HCT116 (cell line): ENCODE measurements at regions not wholly inside any gene's neighbourhood (a gene's known extent, or its start where the extent isn't known, plus 50 kb on each side); places are given as distances from the start of the nearest gene placed in this dataset.
"Not testable (repeated sequence)": the region's sequence is repeated elsewhere in the genome, so short reads cannot be mapped to it uniquely, and the experiment has no call there.

Source experiments
- ATAC-seq: fragments of 200-7000 bp; cut with Tn5 transposase; 2 replicates; pipeline ENCODE4 v1.9.1; 2020; ENCODE audit warnings: mild to moderate bottlenecking, moderate library complexity
- BruUV-seq: library from RNA; stranded (reverse); fragments of 400-500 nt; replicated peaks from 2 replicates; lab custom pipeline; 2021; lab: Mats Ljungman, UMichigan
- CTCF ChIA-PET: fragments of 300-600 bp; sonication (Branson Sonifier 250); formaldehyde crosslinking; loops from one replicate; lab custom pipeline; 2021; ENCODE audit warnings: antibody characterized with exemption; lab: Charles Lee
- POLR2A ChIA-PET: fragments of 300-600, 350-600 bp; sonication (Branson Sonifier 250); formaldehyde crosslinking; loops from one replicate; lab custom pipeline; 2021; ENCODE audit warnings: antibody characterized with exemption; lab: Charles Lee
- RAD21 ChIA-PET, 2 experiments: fragments of 300-600 bp; sonication (Branson Sonifier 250); formaldehyde crosslinking; loops; one replicate each; lab custom pipeline; 2023; ENCODE audit warnings: low total read pairs in 2 of 2; ENCODE audit not compliant: uncharacterized antibody in 2 of 2, unreplicated experiment in 2 of 2, low non-redundant PET in 1 of 2; lab: Charles Lee
- DNase-seq: peaks from one replicate; pipeline ENCODE4 v3.0.0-alpha.2; 2010; ENCODE audit warnings: low read depth, low spot score
- H2AFZ ChIP-seq: fragments of 200-600 bp; shearing (Covaris generic), sonication (generic); 2 replicates; pipeline ENCODE4 v1.6.1; 2017; ENCODE audit warnings: low read depth, mixed run types, mixed read lengths, antibody characterized with exemption, low read length; ENCODE audit not compliant: poor library complexity, severe bottlenecking
- H3K27ac ChIP-seq: 2 replicates; pipeline ENCODE4 v1.5.1; 2012; ENCODE audit warnings: low read depth, low read length
- H3K27me3 ChIP-seq: fragments of 200-600 bp; sonication (generic); 2 replicates; pipeline ENCODE4 v1.6.1; 2016; ENCODE audit warnings: mixed run types, low read length, mixed read lengths; ENCODE audit not compliant: insufficient read depth
- H3K36me3 ChIP-seq, 2 experiments: fragments of 200-500 bp in 1 of 2; fragments of 200-600 bp in 1 of 2; sonication (Bioruptor generic) in 1 of 2; sonication (generic) in 1 of 2; 2 replicates each; pipeline versions ENCODE4 v1.5.1 to v1.6.1; 2014 to 2016; ENCODE audit warnings: low read length in 2 of 2, inconsistent platforms in 1 of 2, mixed read lengths in 1 of 2, mixed run types in 1 of 2; ENCODE audit not compliant: insufficient read depth in 2 of 2, control insufficient read depth in 1 of 2
- H3K4me1 ChIP-seq, 2 experiments: fragments of 200-600 bp in 1 of 2; sonication (generic) in 1 of 2; 2 replicates each; pipeline versions ENCODE4 v1.5.1 to v1.6.1; 2012 to 2017; ENCODE audit warnings: low read length in 2 of 2, inconsistent platforms in 1 of 2, mild to moderate bottlenecking in 1 of 2, mixed read lengths in 1 of 2, mixed run types in 1 of 2, moderate library complexity in 1 of 2; ENCODE audit not compliant: insufficient read depth in 2 of 2, control insufficient read depth in 1 of 2
- H3K4me2 ChIP-seq: fragments of 200-600 bp; sonication (generic); 2 replicates; pipeline ENCODE4 v1.6.1; 2017; ENCODE audit warnings: mixed run types, low read length, mixed read lengths
- H3K4me3 ChIP-seq, 2 experiments: fragments of 200-600 bp in 1 of 2; sonication (generic) in 1 of 2; replicated peaks in 1 of 2; 2 replicates each; pipeline ENCODE4 v1.5.1; 2011 to 2016; ENCODE audit warnings: low read length in 2 of 2, control low read depth in 1 of 2, low read depth in 1 of 2, mild to moderate bottlenecking in 1 of 2, mixed read lengths in 1 of 2, mixed run types in 1 of 2
- H3K79me2 ChIP-seq: fragments of 200-600 bp; sonication (generic); 2 replicates; pipeline ENCODE4 v1.6.1; 2017; ENCODE audit warnings: mild to moderate bottlenecking, mixed run types, low read length, moderate library complexity, mixed read lengths; ENCODE audit not compliant: insufficient read depth
- H3K9ac ChIP-seq: fragments of 200-600 bp; sonication (generic); 2 replicates; pipeline ENCODE4 v1.6.1; 2016; ENCODE audit warnings: low read length, mixed read lengths
- H3K9me2 ChIP-seq: fragments of 200-600 bp; sonication (generic), shearing (Covaris generic); 2 replicates; pipeline ENCODE4 v1.6.1; 2017; ENCODE audit warnings: mixed run types, mild to moderate bottlenecking, moderate library complexity; ENCODE audit not compliant: insufficient read depth
- H3K9me3 ChIP-seq, 2 experiments: fragments of 200-500 bp in 1 of 2; fragments of 200-600 bp in 1 of 2; sonication (Bioruptor generic) in 1 of 2; sonication (generic) in 1 of 2; 2 replicates each; pipeline ENCODE4 v1.6.1; 2014 to 2017; ENCODE audit warnings: low read length in 2 of 2, mixed read lengths in 2 of 2, inconsistent platforms in 1 of 2, low read depth in 1 of 2, mild to moderate bottlenecking in 1 of 2, mixed run types in 1 of 2, moderate library complexity in 1 of 2; ENCODE audit not compliant: control insufficient read depth in 1 of 2, insufficient read depth in 1 of 2
- H4K20me1 ChIP-seq: fragments of 200-600 bp; sonication (generic), shearing (Covaris generic); 2 replicates; pipeline ENCODE4 v1.6.1; 2017; ENCODE audit warnings: mixed run types, mild to moderate bottlenecking, moderate library complexity; ENCODE audit not compliant: insufficient read depth
- CBX3 ChIP-seq: IDR thresholded peaks from 2 replicates; pipeline ENCODE4 v1.6.1; 2012; ENCODE audit warnings: low read depth
- CEBPB ChIP-seq: IDR thresholded peaks from 2 replicates; pipeline ENCODE4 v1.6.1; 2012; ENCODE audit warnings: low read depth
- ELF1 ChIP-seq: IDR thresholded peaks from 2 replicates; pipeline ENCODE4 v1.6.1; 2012; ENCODE audit warnings: low read depth, borderline replicate concordance
- FOSL1 ChIP-seq: IDR thresholded peaks from 2 replicates; pipeline ENCODE4 v1.6.1; 2012; ENCODE audit warnings: low read depth
- POLR2AphosphoS5 ChIP-seq: IDR thresholded peaks from 2 replicates; pipeline ENCODE4 v1.6.1; 2011; ENCODE audit warnings: mild to moderate bottlenecking, low read depth, low read length, moderate library complexity
- RAD21 ChIP-seq: IDR thresholded peaks from 2 replicates; pipeline ENCODE4 v1.6.1; 2012; ENCODE audit warnings: low read depth, mild to moderate bottlenecking
- SP1 ChIP-seq: IDR thresholded peaks from 2 replicates; pipeline ENCODE4 v1.6.1; 2012; ENCODE audit warnings: low read depth
- YY1 ChIP-seq: IDR thresholded peaks from 2 replicates; pipeline ENCODE4 v1.6.1; 2011; ENCODE audit warnings: low read length, low read depth, moderate library complexity, mild to moderate bottlenecking; ENCODE audit not compliant: insufficient replicate concordance; ENCODE audit errors: extremely low read depth
- ZFX ChIP-seq: fragments of 450-650 bp; IDR thresholded peaks from 2 replicates; pipeline ENCODE4 v1.6.1; 2017
- intact Hi-C: fragments of 100-400 bp; cut with micrococcal nuclease; formaldehyde crosslinking; loops from 2 replicates; pipeline ENCODE4 v1.10.0; 2022

DNA sequence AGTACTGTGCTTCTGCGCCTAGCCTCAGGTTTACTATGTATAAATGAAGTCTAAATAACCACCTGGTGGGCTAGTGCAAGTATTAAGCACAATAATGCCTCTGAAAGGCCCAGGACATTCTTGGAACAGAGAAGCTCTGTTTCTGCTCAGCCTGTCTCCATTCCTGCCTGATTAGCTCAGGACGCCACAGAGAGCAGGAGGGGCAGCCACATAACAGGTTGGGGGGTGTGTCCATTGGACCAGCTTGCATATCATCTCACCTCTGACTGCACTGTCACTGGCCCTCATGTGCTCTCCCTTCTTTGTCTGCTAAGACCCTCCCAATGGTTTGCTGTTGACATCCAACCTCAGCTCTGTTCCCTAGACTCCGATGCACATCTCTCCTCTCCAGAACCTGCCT, 52.8 kb upstream of the IKZF1 start:
- Histone ChIP-seq H3K4me1 (no peaks in the 10 kb centered on the region), H3K27ac (no peak overlapping the region), H3K27me3 (no peaks in the 10 kb centered on the region), H3K79me2 (no peaks in the 10 kb centered on the region), H3K4me2 (no peak overlapping the region), H3K9ac (no peak overlapping the region), H3K9me2 (no peaks in the 10 kb centered on the region), H3K36me3 (no peaks in the 10 kb centered on the region), H2AFZ (no peak overlapping the region), H3K4me3 (no peak overlapping the region), H3K9me3 (0 out of 4 replicates have a peak, but pooled peaks cover 0 to 3% of the 10 kb centered on the region in 2 experiments), H4K20me1 (no peaks in the 10 kb centered on the region)
- no peak for DNase-seq
- ChIA-PET POLR2A (no interaction called here), CTCF (no interaction called here), RAD21 (no interaction called here)
- TF ChIP-seq SP1 (no peak), CEBPB (no peak), FOSL1 (no peak), ELF1 (no peak), CBX3 (no peak), ZFX (no peak), YY1 (no peak), RAD21 (no peak)
- intact Hi-C loops, result no loop called here
- no peak for ATAC-seq
- BruUV-seq, result no TSS peak

DNA sequence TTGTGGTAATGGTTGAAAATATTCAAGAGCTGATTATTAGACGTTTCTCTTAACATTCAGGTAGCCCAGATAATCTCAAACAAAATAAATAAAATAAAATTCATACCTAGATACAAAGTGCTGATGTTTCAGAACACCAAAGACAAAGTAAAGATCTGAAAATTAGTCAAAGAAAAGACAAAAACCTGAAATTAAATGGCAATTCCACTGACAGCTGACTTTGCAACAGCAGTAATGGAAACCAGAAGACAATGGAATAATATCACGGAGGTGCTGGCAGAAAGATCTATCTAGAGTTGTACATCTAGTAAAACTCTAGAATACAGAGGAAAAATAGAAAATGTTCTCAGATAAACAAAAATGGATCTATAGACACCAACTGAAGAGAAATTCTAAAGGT, 58.0 kb upstream of the IKZF1 start:
- 0 out of 4 replicates have a peak, but pooled peaks cover 3 to 5% of the 10 kb centered on the region in 2 experiments for H3K9me3 ChIP-seq
- CTCF ChIA-PET, result no interaction called here
- H2AFZ ChIP-seq, result no peak overlapping the region
- DNase-seq (peak; percentile 3), ATAC-seq (no peak)
- H3K36me3 ChIP-seq, result no peaks in the 10 kb centered on the region
- no peaks in the 10 kb centered on the region for H4K20me1 ChIP-seq
- no peaks in the 10 kb centered on the region for H3K79me2 ChIP-seq
- no peak overlapping the region for H3K4me2 ChIP-seq
- BruUV-seq, result no TSS peak
- H3K4me1 ChIP-seq, result no peaks in the 10 kb centered on the region
- RAD21 ChIA-PET, result no interaction called here
- no peak overlapping the region for H3K27ac ChIP-seq
- POLR2A ChIA-PET, result no interaction called here
- H3K9me2 ChIP-seq, result no peaks in the 10 kb centered on the region
- no peaks in the 10 kb centered on the region for H3K27me3 ChIP-seq
- no peak overlapping the region for H3K4me3 ChIP-seq
- intact Hi-C loops, result no loop called here
- TF ChIP-seq POLR2AphosphoS5 (no peak), CBX3 (peak; percentile 83)
- TF ChIP-seq, all 23 proteins: peak for 1
- H3K9ac ChIP-seq, result no peak overlapping the region

DNA sequence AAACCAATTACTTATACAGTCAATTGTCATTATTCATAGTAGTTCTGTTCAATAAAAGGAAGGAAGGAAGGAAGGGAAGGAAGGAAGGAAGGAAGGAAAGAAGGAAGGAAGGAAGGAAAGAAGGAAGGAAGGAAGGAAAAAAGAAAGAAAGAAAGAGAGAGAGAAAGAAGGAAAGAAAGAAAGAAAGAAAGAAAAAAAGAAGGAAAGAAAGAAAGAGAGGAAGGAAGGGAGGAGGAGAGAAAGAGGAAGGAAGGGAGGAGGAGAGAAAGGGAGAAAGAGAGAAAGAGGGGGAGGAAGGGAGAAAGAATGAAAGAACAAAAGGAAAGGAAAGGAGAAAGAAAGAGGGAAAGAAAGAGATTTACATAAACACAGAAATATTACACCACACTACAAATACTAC, 62.4 kb upstream of the IKZF1 start:
- H3K4me3 ChIP-seq, H3K36me3 ChIP-seq, H3K9me3 ChIP-seq, H3K4me1 ChIP-seq, H2AFZ ChIP-seq, H3K27me3 ChIP-seq, intact Hi-C loops, H3K9me2 ChIP-seq, BruUV-seq, ATAC-seq, H3K27ac ChIP-seq, RAD21 ChIA-PET, H3K9ac ChIP-seq, H3K4me2 ChIP-seq, DNase-seq, POLR2A ChIA-PET, H3K79me2 ChIP-seq, H4K20me1 ChIP-seq: not testable (repeated sequence)
- CTCF ChIA-PET, result interaction anchor here (2.4 kb wide), 1 partner anchor 37 kb away, joined by 6 read pairs; no protein-coding TSS in a partner anchor

DNA sequence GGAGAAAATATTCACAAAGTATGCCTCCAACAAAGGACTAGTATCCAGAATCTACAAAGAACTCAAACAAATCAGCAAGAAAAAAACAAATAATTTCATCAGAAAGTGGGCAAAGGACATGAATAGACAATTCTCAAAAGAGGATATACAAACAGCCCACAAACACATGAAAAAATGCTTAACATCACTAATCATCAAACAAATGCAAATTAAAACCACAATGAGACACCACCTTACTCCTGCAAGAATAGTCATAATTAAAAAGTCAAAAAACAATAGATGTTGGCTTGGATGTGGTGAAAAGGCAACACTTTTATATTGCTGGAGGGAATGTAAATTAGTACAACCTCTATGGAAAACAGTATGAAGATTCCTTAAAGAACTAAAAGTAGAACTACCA, 63.8 kb upstream of the IKZF1 start:
- H3K9me3 ChIP-seq, H3K9me2 ChIP-seq, H3K36me3 ChIP-seq, H4K20me1 ChIP-seq, BruUV-seq, H3K9ac ChIP-seq, CTCF ChIA-PET, DNase-seq, H3K4me3 ChIP-seq, H3K27ac ChIP-seq, ATAC-seq, H3K4me1 ChIP-seq, RAD21 ChIA-PET, H3K4me2 ChIP-seq, H3K27me3 ChIP-seq, POLR2A ChIA-PET, intact Hi-C loops, H2AFZ ChIP-seq, H3K79me2 ChIP-seq: not testable (repeated sequence)
